BE2C (cell line): ENCODE measurements at regions not wholly inside any gene's neighbourhood (a gene's known extent, or its start where the extent isn't known, plus 50 kb on each side); places are given as distances from the start of the nearest gene placed in this dataset.

Source experiments
- DNase-seq: peaks from one replicate; pipeline ENCODE4 v3.0.0-alpha.2; 2020
- H3K27me3 ChIP-seq: fragments of 250-450 bp; sonication (Bioruptor Pico); 2 replicates; pipeline ENCODE4 v1.5.1; 2020; ENCODE audit warnings: mild to moderate bottlenecking
- H3K36me3 ChIP-seq: fragments of 250-450 bp; sonication (Bioruptor Pico); 2 replicates; pipeline ENCODE4 v1.5.1; 2020; ENCODE audit warnings: mild to moderate bottlenecking
- H3K4me1 ChIP-seq: fragments of 250-450 bp; sonication (Bioruptor Pico); 2 replicates; pipeline ENCODE4 v1.5.1; 2020
- H3K4me3 ChIP-seq: 2 replicates; pipeline ENCODE4 v1.5.1; 2011; ENCODE audit warnings: low read depth, low read length
- H3K9me3 ChIP-seq: fragments of 250-450 bp; sonication (Bioruptor Pico); 2 replicates; pipeline ENCODE4 v1.5.1; 2020
- CTCF ChIP-seq: IDR thresholded peaks from 2 replicates; pipeline ENCODE4 v1.5.1; 2012; ENCODE audit warnings: mild to moderate bottlenecking, low read depth, low read length

- no peak overlapping the region for H3K4me3 ChIP-seq
- H3K27me3 ChIP-seq = no peaks in the 10 kb centered on the region
- H3K9me3 ChIP-seq = no peaks in the 10 kb centered on the region
- no peaks in the 10 kb centered on the region for H3K4me1 ChIP-seq
- H3K36me3 ChIP-seq = no peaks in the 10 kb centered on the region
- no peak for DNase-seq
- TF ChIP-seq CTCF = no peak
These were observed 102.6 kb upstream of the HS3ST3A1 start for GRCh38 chr17:13704333-13704732.

GRCh38 chr17:13705221-13705620 is 103.5 kb upstream of the HS3ST3A1 start:
- no peaks in the 10 kb centered on the region for H3K36me3 ChIP-seq
- DNase-seq = no peak
- H3K9me3 ChIP-seq = no peaks in the 10 kb centered on the region
- H3K4me1 ChIP-seq = no peaks in the 10 kb centered on the region
- no peak overlapping the region for H3K4me3 ChIP-seq
- TF ChIP-seq CTCF = no peak
- H3K27me3 ChIP-seq = no peaks in the 10 kb centered on the region

- TF ChIP-seq CTCF = no peak
- no peak overlapping the region for H3K4me3 ChIP-seq
- no peaks in the 10 kb centered on the region for H3K36me3 ChIP-seq
- no peak for DNase-seq
- H3K4me1 ChIP-seq = no peaks in the 10 kb centered on the region
- no peaks in the 10 kb centered on the region for H3K9me3 ChIP-seq
- no peaks in the 10 kb centered on the region for H3K27me3 ChIP-seq
These were observed 120.0 kb upstream of the HS3ST3A1 start for GRCh38 chr17:13721705-13722104.

GRCh38 chr17:13725288-13725990 is 123.7 kb upstream of the HS3ST3A1 start:
- peak; percentile 14 for DNase-seq
- Histone ChIP-seq H3K4me1 (no peaks in the 10 kb centered on the region), H3K9me3 (no peaks in the 10 kb centered on the region), H3K36me3 (no peaks in the 10 kb centered on the region), H3K4me3 (no peak overlapping the region), H3K27me3 (no peaks in the 10 kb centered on the region)
- TF ChIP-seq CTCF = no peak

- H3K4me1 ChIP-seq = no peaks in the 10 kb centered on the region
- H3K27me3 ChIP-seq = no peaks in the 10 kb centered on the region
- DNase-seq = no peak
- H3K36me3 ChIP-seq = no peaks in the 10 kb centered on the region
- no peak overlapping the region for H3K4me3 ChIP-seq
- no peaks in the 10 kb centered on the region for H3K9me3 ChIP-seq
- no peak for TF ChIP-seq CTCF
These were observed 125.9 kb upstream of the HS3ST3A1 start for GRCh38 chr17:13727441-13728171.

- no peaks in the 10 kb centered on the region for H3K4me1 ChIP-seq
- no peak overlapping the region for H3K4me3 ChIP-seq
- DNase-seq = no peak
- TF ChIP-seq CTCF = no peak
- H3K36me3 ChIP-seq = no peaks in the 10 kb centered on the region
- H3K9me3 ChIP-seq = no peaks in the 10 kb centered on the region
- no peaks in the 10 kb centered on the region for H3K27me3 ChIP-seq
These were observed 127.1 kb upstream of the HS3ST3A1 start for GRCh38 chr17:13728781-13729180.
